Osteocyte (in vitro differentiated cells): ENCODE measurements at regions not wholly inside any gene's neighbourhood (a gene's known extent, or its start where the extent isn't known, plus 50 kb on each side); places are given as distances from the start of the nearest gene placed in this dataset.

Experiments
- DNase-seq: peaks from one replicate; pipeline ENCODE4 v3.0.0; 2021; ENCODE audit warnings: mixed read lengths; ENCODE audit not compliant: unreplicated experiment; ENCODE audit errors: extremely low spot score
- H3K27ac Mint-ChIP-seq: one replicate; pipeline ENCODE4 v1.8.0; 2021; ENCODE audit warnings: mild to moderate bottlenecking, mixed read lengths; ENCODE audit not compliant: unreplicated experiment
- H3K27me3 Mint-ChIP-seq: one replicate; pipeline ENCODE4 v1.8.0; 2021; ENCODE audit warnings: mixed read lengths; ENCODE audit not compliant: unreplicated experiment
- H3K36me3 Mint-ChIP-seq: one replicate; pipeline ENCODE4 v1.8.0; 2021; ENCODE audit warnings: mixed read lengths; ENCODE audit not compliant: unreplicated experiment
- H3K4me1 Mint-ChIP-seq: one replicate; pipeline ENCODE4 v1.8.0; 2021; ENCODE audit warnings: mixed read lengths; ENCODE audit not compliant: unreplicated experiment
- H3K4me3 Mint-ChIP-seq: one replicate; pipeline ENCODE4 v1.8.0; 2021; ENCODE audit warnings: mild to moderate bottlenecking, moderate library complexity, mixed read lengths; ENCODE audit not compliant: unreplicated experiment
- H3K9me3 Mint-ChIP-seq: one replicate; pipeline ENCODE4 v1.8.0; 2021; ENCODE audit warnings: mixed read lengths; ENCODE audit not compliant: unreplicated experiment
- TF ChIP-seq, protein P1 (sequence below): fragments of 200-600 bp; sonication (generic); IDR thresholded peaks from 2 replicates; pipeline ENCODE4 v1.5.0; 2021; ENCODE audit warnings: antibody characterized with exemption, mild to moderate bottlenecking, moderate library complexity

DNA sequence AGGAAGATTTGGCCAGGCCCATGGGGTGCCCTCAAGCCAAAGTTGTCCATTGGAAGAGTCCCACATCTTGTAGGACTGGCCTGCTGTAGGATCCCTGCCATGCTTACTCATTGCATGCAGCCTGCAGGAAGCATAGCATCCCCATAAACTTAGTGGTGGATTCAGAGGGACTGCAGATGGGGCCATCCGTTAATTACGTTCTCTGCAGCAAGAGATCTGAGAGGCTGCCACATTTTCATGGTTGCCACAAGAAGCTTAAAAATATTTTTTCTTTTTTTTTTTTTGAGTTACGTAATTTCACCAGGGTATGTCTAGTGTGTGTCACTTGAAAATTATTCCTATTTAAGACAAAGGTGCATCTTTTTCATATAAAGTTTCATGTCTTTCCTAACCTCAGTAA is 329.7 kb upstream of the USP24 start:
- Mint-ChIP-seq H3K4me3 (no peak overlapping the region), H3K27me3 (no peaks in the 10 kb centered on the region), H3K9me3 (no peaks in the 10 kb centered on the region), H3K4me1 (peaks cover 14% of the 10 kb centered on the region), H3K27ac (no peak overlapping the region), H3K36me3 (no peaks in the 10 kb centered on the region)
- TF ChIP-seq, protein P1, sequence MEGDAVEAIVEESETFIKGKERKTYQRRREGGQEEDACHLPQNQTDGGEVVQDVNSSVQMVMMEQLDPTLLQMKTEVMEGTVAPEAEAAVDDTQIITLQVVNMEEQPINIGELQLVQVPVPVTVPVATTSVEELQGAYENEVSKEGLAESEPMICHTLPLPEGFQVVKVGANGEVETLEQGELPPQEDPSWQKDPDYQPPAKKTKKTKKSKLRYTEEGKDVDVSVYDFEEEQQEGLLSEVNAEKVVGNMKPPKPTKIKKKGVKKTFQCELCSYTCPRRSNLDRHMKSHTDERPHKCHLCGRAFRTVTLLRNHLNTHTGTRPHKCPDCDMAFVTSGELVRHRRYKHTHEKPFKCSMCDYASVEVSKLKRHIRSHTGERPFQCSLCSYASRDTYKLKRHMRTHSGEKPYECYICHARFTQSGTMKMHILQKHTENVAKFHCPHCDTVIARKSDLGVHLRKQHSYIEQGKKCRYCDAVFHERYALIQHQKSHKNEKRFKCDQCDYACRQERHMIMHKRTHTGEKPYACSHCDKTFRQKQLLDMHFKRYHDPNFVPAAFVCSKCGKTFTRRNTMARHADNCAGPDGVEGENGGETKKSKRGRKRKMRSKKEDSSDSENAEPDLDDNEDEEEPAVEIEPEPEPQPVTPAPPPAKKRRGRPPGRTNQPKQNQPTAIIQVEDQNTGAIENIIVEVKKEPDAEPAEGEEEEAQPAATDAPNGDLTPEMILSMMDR = no peak
- DNase-seq = no peak

DNA sequence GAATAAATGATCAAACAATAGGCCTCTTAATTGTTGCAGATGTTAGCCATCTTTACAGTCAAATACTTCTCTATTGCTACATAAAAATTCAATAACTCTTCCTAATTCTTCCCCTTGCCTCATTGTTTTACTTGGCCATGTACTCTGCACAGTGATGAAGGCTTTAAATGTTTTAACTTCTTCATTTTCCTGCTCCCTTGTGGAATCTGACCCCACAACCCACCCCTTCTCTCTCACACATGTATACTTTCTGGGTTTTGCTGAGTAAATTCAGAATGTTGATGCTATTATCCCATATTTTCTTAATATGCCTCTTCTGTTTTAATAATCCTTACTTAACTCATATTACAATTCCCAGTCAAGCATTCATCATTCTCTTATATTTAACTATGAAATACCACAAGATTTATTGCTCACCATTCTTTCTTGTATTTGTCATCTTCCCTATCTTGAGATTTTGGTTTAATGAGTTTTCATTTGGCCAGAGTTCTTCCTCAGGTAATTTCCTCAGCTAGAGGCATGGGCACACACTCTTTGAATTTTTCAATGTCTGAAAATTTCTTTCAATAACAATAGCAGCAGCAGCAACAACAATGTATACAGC is 327.8 kb upstream of the USP24 start:
- no peak overlapping the region for H3K4me3 Mint-ChIP-seq
- TF ChIP-seq, protein P1 = no peak
- H3K36me3 Mint-ChIP-seq = no peaks in the 10 kb centered on the region
- no peak for DNase-seq
- peaks cover 2% of the 10 kb centered on the region for H3K9me3 Mint-ChIP-seq
- H3K27ac Mint-ChIP-seq = no peak overlapping the region
- H3K4me1 Mint-ChIP-seq = peaks cover 14% of the 10 kb centered on the region
- H3K27me3 Mint-ChIP-seq = no peaks in the 10 kb centered on the region

DNA sequence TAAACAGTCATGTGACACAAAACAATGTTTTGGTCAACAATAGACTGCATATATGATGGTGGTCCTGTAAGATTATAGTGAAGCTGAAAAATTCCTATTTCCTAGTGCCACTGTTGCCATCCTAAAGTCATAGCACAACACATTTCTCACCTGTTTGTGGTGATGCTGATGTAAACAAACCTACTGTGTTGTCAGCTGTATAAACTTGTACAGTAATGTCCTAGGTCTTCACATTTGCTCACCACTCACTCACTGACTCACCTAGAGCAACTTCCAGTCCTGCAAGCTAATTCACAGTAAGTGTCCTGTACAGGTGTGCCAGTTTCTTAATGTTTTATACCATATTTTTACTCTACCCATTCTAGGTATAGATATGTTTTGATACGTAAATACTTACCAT is 326.1 kb upstream of the USP24 start:
- Mint-ChIP-seq H3K4me3 (no peak overlapping the region), H3K9me3 (peaks cover 7% of the 10 kb centered on the region), H3K4me1 (peaks cover 14% of the 10 kb centered on the region), H3K27me3 (no peaks in the 10 kb centered on the region), H3K36me3 (no peaks in the 10 kb centered on the region), H3K27ac (no peak overlapping the region)
- TF ChIP-seq, protein P1 = no peak
- no peak for DNase-seq

DNA sequence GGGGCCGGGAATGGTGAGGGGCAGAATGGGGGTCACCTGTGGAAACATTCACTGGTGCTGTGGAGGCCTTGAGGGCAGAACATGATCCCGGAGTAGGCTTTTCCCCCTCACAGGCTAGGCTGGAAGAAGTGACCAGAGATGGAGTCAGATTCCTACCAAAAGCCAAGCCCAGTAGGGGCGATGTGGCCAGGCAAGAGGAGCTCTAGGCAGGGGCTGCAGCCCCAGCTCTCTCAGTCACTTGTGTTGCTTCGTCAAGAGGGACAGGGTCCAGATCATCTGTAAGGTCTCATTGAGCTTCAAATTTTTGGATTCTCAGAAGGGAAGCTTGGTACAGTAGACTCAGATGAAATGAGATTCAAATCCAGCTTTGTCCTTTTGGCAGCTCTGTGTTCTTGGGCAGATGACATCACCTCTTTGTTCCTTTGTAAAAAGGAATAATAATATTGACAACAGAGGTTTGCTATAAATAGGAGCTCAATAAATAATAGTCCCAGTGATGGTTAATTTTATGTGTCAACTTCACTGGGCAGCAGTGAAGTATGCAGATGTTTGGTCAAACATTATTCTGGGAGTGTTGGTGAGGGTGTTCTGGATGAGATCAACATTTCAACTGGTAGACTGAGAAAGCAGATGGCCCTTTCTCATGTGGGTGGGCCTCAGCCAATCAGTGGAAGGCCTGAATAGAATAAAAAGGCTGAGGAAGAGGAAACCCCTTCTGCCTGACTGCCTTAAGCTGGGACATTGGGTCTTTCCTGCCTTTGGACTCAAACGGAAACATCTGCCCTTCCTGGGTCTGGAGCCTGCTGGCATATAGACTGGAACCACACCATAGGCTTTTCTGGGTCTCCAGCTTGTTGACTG is 324.7 kb upstream of the USP24 start:
- Mint-ChIP-seq H3K4me1 (peaks cover 16% of the 10 kb centered on the region), H3K36me3 (no peaks in the 10 kb centered on the region), H3K27me3 (no peaks in the 10 kb centered on the region), H3K27ac (no peak overlapping the region), H3K4me3 (peak overlapping the region; percentile 28), H3K9me3 (peaks cover 7% of the 10 kb centered on the region)
- TF ChIP-seq, protein P1 = no peak
- DNase-seq = no peak

DNA sequence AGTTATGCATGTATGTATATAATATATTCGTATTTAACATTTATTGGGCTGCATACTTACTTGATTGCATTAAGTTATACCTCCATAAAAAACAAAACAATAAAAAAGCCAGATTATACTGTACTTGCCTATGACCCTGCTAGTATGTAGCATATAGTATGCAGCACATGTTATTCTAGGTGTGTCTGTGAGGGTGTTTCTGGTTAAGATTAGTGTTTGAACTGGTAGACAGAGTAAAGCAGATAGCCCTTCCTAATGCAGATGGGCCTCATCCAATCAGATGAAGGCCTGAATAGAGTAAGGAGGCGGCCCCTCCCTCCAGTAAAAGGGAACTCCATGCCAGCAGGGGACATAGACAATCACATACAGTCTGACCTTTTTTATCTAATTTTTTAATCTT is 323.3 kb upstream of the USP24 start:
- Mint-ChIP-seq H3K27ac (no peak overlapping the region), H3K9me3 (peaks cover 7% of the 10 kb centered on the region), H3K4me3 (no peak overlapping the region), H3K4me1 (peaks cover 16% of the 10 kb centered on the region), H3K36me3 (no peaks in the 10 kb centered on the region), H3K27me3 (no peaks in the 10 kb centered on the region)
- TF ChIP-seq, protein P1 = no peak
- no peak for DNase-seq
